Cardiac fibroblast (primary cell): ENCODE measurements at regions not wholly inside any gene's neighbourhood (a gene's known extent, or its start where the extent isn't known, plus 50 kb on each side); places are given as distances from the start of the nearest gene placed in this dataset.

Experiments
- DNase-seq, 2 donors: peaks; one replicate each; pipeline versions ENCODE4 v3.0.0 to v3.0.0-alpha.2; 2010; ENCODE audit warnings: low read depth in 2 of 2
- H3K4me3 ChIP-seq, 2 donors: replicated peaks in 1 of 2; 1 replicate in 1 of 2; 2 replicates in 1 of 2; pipeline ENCODE4 v1.5.1; 2011; ENCODE audit warnings: low read depth in 2 of 2, low read length in 2 of 2, mild to moderate bottlenecking in 2 of 2, moderate library complexity in 1 of 2
- TF ChIP-seq, protein P1 (sequence below): IDR thresholded peaks from one replicate; pipeline ENCODE4 v1.5.1; 2011; ENCODE audit warnings: low read depth, mild to moderate bottlenecking, low read length, inconsistent platforms

DNA sequence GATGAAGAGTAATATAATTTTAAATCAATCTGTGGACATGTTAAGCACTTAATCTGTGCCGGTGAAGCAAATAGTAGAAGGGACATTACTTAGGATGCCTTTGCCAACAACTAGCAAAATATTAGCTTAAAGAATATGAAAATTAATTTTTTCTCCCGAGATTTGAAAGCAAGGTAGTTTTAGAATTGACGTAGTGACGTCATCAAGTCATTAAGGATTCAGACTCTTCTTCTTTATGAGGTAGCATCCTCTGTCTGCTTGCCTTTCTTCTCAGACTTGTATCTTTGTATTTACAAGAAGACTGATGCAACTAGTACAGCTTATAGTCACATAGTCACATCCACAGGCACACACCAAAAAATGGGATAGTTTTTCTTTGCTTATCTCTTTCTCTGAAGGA, 374.4 kb downstream of the MMUT start:
- TF ChIP-seq, protein P1, sequence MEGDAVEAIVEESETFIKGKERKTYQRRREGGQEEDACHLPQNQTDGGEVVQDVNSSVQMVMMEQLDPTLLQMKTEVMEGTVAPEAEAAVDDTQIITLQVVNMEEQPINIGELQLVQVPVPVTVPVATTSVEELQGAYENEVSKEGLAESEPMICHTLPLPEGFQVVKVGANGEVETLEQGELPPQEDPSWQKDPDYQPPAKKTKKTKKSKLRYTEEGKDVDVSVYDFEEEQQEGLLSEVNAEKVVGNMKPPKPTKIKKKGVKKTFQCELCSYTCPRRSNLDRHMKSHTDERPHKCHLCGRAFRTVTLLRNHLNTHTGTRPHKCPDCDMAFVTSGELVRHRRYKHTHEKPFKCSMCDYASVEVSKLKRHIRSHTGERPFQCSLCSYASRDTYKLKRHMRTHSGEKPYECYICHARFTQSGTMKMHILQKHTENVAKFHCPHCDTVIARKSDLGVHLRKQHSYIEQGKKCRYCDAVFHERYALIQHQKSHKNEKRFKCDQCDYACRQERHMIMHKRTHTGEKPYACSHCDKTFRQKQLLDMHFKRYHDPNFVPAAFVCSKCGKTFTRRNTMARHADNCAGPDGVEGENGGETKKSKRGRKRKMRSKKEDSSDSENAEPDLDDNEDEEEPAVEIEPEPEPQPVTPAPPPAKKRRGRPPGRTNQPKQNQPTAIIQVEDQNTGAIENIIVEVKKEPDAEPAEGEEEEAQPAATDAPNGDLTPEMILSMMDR = no peak
- no peak overlapping the region for H3K4me3 ChIP-seq
- no peak for DNase-seq

DNA sequence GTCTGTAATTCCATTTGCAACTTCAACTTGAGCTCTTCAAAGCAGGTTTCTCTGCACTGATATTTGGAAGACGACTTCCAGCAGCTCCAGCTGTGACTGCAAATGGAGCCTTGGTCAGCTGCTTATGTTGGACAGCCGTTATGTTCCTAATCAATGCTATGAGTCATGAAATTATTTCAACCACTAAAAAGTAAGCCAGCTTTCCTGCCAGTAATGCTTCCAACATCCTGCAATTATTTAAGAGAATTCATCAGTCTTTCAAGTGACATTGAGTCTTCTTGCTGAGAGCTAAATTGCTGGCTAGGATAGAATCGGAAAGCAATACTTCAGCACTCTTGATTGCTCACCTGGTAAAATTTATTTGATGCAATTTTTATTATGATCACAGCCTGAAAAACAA, 375.7 kb downstream of the MMUT start:
- no peak overlapping the region for H3K4me3 ChIP-seq
- TF ChIP-seq, protein P1 = no peak
- peak in 1 of 2 donors; percentile 40 for DNase-seq

DNA sequence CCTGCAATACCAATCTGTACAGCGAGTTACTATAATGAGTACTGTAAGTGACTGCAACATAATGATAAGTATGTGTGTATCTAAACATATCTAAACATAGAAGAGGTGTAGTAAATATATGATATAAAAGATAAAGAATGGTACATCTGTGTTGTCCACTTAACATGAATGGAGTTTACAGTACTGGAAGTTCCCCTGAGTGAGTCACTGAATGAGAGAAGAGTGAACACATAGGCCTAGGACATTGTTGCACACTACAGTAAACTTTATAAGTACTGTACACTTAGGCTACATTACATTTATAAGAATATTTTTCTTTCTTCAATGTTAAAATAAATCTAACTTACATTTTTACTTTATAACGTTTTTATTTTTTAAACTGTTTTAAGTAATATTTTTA, 380.4 kb downstream of the MMUT start:
- no peak overlapping the region for H3K4me3 ChIP-seq
- peak in 1 of 2 donors; percentile 35 for DNase-seq
- TF ChIP-seq, protein P1 = no peak

DNA sequence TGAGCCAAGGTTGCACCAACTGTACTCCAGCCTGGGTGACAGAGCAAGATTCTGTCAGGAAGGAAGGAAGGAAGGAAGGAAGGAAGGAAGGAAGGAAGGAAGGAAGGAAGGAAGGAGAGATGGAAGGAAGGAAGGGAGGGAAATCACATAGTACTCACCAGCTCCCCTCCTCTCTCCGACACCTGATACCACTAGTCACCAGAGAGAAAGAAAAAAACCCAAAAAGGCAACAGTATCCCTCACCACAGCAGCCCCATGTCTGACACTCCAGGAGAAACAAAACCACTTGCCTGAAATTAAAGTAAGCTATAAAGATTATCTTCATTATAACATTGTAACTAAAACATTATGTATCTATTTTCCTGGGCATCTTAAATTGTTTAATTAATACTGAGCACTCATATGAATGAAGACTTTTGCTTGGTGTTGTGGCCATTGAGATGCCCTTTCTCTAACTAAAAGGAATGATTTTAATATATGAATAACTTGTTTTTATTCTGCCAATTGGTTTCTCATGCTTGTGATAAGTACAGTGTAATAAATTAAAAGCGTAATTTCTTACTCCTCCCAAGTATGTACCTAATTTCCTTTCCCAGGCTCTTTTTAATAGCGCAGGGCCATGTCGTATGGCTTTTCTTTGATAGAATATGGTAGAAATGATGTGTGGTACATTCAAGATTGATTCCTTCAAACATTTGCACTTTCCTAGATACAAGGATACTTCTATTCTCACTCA, 390.0 kb downstream of the MMUT start:
- H3K4me3 ChIP-seq = no peak overlapping the region
- TF ChIP-seq, protein P1 = no peak
- DNase-seq = no peak

DNA sequence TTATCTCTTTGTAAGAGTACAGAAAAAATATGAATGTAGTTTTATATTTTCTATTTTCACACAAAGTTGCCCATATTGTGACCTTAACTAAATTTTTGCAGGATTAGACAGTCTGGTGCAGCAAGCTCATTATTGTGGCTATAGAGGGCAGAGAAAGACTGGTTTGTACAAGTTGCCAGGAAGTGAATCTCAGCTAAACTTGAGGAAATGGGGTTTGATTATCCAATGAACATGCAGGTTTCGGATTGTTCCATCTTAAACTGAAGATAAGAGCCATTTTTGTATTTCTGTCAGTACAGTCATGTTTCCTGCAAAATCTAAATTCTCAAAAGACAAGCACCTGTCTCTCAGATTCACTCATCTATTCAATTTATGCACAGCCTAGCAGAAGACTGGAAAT, 390.9 kb downstream of the MMUT start:
- TF ChIP-seq, protein P1 = no peak
- no peak overlapping the region for H3K4me3 ChIP-seq
- peak in 1 of 2 donors; percentile 8 for DNase-seq

DNA sequence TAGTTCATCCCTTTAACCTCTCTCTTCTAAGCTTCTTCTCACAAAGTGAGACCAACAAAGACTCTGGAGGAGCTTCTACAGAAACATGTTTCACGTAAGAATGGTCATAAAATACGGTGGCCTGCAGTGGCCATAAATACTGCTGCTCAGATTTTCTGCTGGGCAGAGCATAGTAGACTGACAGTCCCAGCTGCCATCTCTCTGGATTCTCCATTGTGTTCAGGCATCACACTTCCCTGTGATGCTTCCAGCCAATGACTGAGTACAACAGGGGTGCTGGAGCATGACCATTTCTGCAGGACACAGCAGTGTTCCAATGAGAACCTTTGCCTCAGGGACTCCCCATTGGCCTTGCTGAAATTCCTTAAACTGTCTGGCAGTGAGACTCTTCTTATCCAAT, 392.6 kb downstream of the MMUT start:
- no peak overlapping the region for H3K4me3 ChIP-seq
- TF ChIP-seq, protein P1 = no peak
- no peak for DNase-seq

DNA sequence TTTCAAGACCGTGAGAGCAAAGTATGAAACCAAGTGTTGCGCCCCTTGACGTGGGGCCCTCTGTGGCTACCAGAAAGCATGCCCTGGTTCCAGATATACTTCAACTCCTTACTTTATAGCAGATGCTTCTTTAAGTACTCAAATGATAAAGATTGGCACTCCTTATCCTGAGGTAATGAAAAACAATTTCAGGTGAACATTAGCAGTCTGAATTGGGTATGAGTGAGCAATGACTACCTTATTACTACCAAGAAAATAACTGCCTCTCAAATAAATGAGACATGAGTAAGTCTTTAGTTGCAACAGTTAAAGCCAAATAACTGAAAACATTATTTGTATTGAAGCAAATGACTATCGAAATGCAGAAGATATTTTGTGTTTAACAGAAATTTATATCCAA, 408.7 kb downstream of the MMUT start:
- no peak overlapping the region for H3K4me3 ChIP-seq
- no peak for DNase-seq
- TF ChIP-seq, protein P1 = no peak
